CD8-positive, alpha-beta memory T cell (primary cell): ENCODE measurements at regions not wholly inside any gene's neighbourhood (a gene's known extent, or its start where the extent isn't known, plus 50 kb on each side); places are given as distances from the start of the nearest gene placed in this dataset.

Experiments
- CTCF ChIA-PET: fragments of 350-600 bp; sonication (Branson Sonifier 250); formaldehyde crosslinking; loops from one replicate; lab custom pipeline; 2021; ENCODE audit warnings: antibody characterized with exemption; lab: Charles Lee
- POLR2A ChIA-PET: fragments of 350-600 bp; sonication (Branson Sonifier 250); formaldehyde crosslinking; loops from one replicate; lab custom pipeline; 2021; ENCODE audit warnings: antibody characterized with exemption; lab: Charles Lee
- DNase-seq, 5 donors: peaks; one replicate each; pipeline versions ENCODE4 v3.0.0 to v3.0.0-alpha.2; 2020 to 2022; ENCODE audit warnings: mixed read lengths in 1 of 5
- H3K27ac ChIP-seq: one replicate; pipeline ENCODE4 v1.7.0; 2013; ENCODE audit warnings: low read depth, mild to moderate bottlenecking, low read length, moderate library complexity
- H3K27me3 ChIP-seq: 2 replicates; pipeline ENCODE4 v1.7.0; 2013; ENCODE audit warnings: low read length, mild to moderate bottlenecking; ENCODE audit not compliant: insufficient read depth, poor library complexity, severe bottlenecking
- H3K36me3 ChIP-seq: 2 replicates; pipeline ENCODE4 v1.7.0; 2013; ENCODE audit warnings: mild to moderate bottlenecking, low read length, moderate library complexity; ENCODE audit not compliant: insufficient read depth
- H3K4me1 ChIP-seq: 2 replicates; pipeline ENCODE4 v1.7.0; 2013; ENCODE audit warnings: mild to moderate bottlenecking, low read length, moderate library complexity; ENCODE audit not compliant: insufficient read depth
- H3K4me3 ChIP-seq: 2 replicates; pipeline ENCODE4 v1.7.0; 2013; ENCODE audit warnings: mild to moderate bottlenecking, low read length
- H3K9me3 ChIP-seq: 2 replicates; pipeline ENCODE4 v1.7.0; 2013; ENCODE audit warnings: mild to moderate bottlenecking, low read length
- H3K27ac Mint-ChIP-seq, 8 donors: one replicate each; pipeline ENCODE4 v1.8.0; 2020 to 2021; ENCODE audit warnings: mixed read lengths in 8 of 8, mild to moderate bottlenecking in 6 of 8, inconsistent platforms in 3 of 8, moderate library complexity in 3 of 8
- H3K27me3 Mint-ChIP-seq, 2 donors: one replicate each; pipeline ENCODE4 v1.8.0; 2020 to 2021; ENCODE audit warnings: mixed read lengths in 2 of 2, mild to moderate bottlenecking in 1 of 2, moderate library complexity in 1 of 2
- H3K36me3 Mint-ChIP-seq, 3 donors: one replicate each; pipeline ENCODE4 v1.8.0; 2020 to 2021; ENCODE audit warnings: mixed read lengths in 3 of 3, inconsistent platforms in 1 of 3, mild to moderate bottlenecking in 1 of 3
- H3K4me1 Mint-ChIP-seq, 3 donors: one replicate each; pipeline ENCODE4 v1.8.0; 2020 to 2021; ENCODE audit warnings: mixed read lengths in 3 of 3, inconsistent platforms in 1 of 3, mild to moderate bottlenecking in 1 of 3
- H3K4me3 Mint-ChIP-seq, 7 donors: one replicate each; pipeline ENCODE4 v1.8.0; 2020 to 2021; ENCODE audit warnings: mixed read lengths in 7 of 7, mild to moderate bottlenecking in 6 of 7, moderate library complexity in 4 of 7, inconsistent platforms in 2 of 7
- H3K9me3 Mint-ChIP-seq, 5 donors: one replicate each; pipeline ENCODE4 v1.8.0; 2020 to 2022; ENCODE audit warnings: mixed read lengths in 5 of 5, mild to moderate bottlenecking in 3 of 5, moderate library complexity in 2 of 5, inconsistent platforms in 1 of 5

- Mint-ChIP-seq H3K27me3 (no peaks in the 10 kb centered on the region), H3K4me3 (no peak overlapping the region), H3K36me3 (no peaks in the 10 kb centered on the region), H3K9me3 (peaks cover 0 to 6% (median 3%) of the 10 kb centered on the region in 5 donors), H3K27ac (no peak overlapping the region), H3K4me1 (no peaks in the 10 kb centered on the region)
- ChIA-PET CTCF (no interaction called here), POLR2A (no interaction called here)
- no peaks in the 10 kb centered on the region for H3K36me3 ChIP-seq
- no peaks in the 10 kb centered on the region for H3K9me3 ChIP-seq
- H3K4me3 ChIP-seq: no peak overlapping the region
- DNase-seq: no peak
- H3K4me1 ChIP-seq: no peaks in the 10 kb centered on the region
- no peaks in the 10 kb centered on the region for H3K27me3 ChIP-seq
- H3K27ac ChIP-seq: no peak overlapping the region
Observed at GRCh38 chr11:131254254-131254653, 116.2 kb upstream of the NTM start.

GRCh38 chr11:131274233-131274632, 96.2 kb upstream of the NTM start:
- H3K27ac ChIP-seq: no peak overlapping the region
- CTCF ChIA-PET: no interaction called here
- H3K9me3 ChIP-seq: no peaks in the 10 kb centered on the region
- H3K4me3 Mint-ChIP-seq: no peak overlapping the region
- POLR2A ChIA-PET: no interaction called here
- no peaks in the 10 kb centered on the region for H3K27me3 ChIP-seq
- no peaks in the 10 kb centered on the region for H3K4me1 Mint-ChIP-seq
- no peak overlapping the region for H3K4me3 ChIP-seq
- H3K9me3 Mint-ChIP-seq: peaks cover 2 to 14% (median 8%) of the 10 kb centered on the region in 5 donors
- no peaks in the 10 kb centered on the region for H3K36me3 ChIP-seq
- no peaks in the 10 kb centered on the region for H3K36me3 Mint-ChIP-seq
- H3K27ac Mint-ChIP-seq: no peak overlapping the region
- no peaks in the 10 kb centered on the region for H3K4me1 ChIP-seq
- no peak for DNase-seq
- H3K27me3 Mint-ChIP-seq: no peaks in the 10 kb centered on the region

GRCh38 chr11:131275580-131275979, 94.8 kb upstream of the NTM start:
- no peak overlapping the region for H3K27ac Mint-ChIP-seq
- H3K4me1 ChIP-seq: no peaks in the 10 kb centered on the region
- no peak overlapping the region for H3K4me3 ChIP-seq
- no peaks in the 10 kb centered on the region for H3K27me3 Mint-ChIP-seq
- H3K36me3 Mint-ChIP-seq: no peaks in the 10 kb centered on the region
- no peak for DNase-seq
- no peaks in the 10 kb centered on the region for H3K36me3 ChIP-seq
- no peaks in the 10 kb centered on the region for H3K4me1 Mint-ChIP-seq
- peaks cover 0 to 14% (median 4%) of the 10 kb centered on the region in 5 donors for H3K9me3 Mint-ChIP-seq
- no peaks in the 10 kb centered on the region for H3K27me3 ChIP-seq
- ChIA-PET POLR2A (no interaction called here), CTCF (no interaction called here)
- H3K27ac ChIP-seq: no peak overlapping the region
- no peak overlapping the region for H3K4me3 Mint-ChIP-seq
- H3K9me3 ChIP-seq: no peaks in the 10 kb centered on the region

DNA sequence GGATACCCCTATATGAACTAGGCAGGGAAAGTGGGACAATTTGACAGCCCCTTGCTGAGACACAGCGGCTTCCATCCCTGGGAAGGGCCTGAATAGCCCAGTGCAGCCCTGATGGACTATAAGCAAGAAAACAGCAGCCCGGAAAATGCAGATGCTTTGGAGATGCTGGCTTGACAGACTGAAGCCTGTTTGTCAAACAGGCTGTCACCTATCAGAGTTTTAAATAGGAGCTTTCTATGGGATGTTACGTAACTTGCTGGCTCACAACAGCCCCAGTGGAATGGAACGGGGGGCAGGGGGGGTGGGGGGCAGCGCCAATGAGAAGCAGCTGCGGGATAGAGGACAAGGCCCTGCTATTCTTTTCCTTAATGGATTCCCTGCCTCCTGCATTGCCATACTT, 91.9 kb upstream of the NTM start:
- no peaks in the 10 kb centered on the region for H3K36me3 Mint-ChIP-seq
- Histone ChIP-seq H3K9me3 (no peaks in the 10 kb centered on the region), H3K27ac (no peak overlapping the region), H3K4me3 (no peak overlapping the region), H3K36me3 (no peaks in the 10 kb centered on the region), H3K4me1 (no peaks in the 10 kb centered on the region), H3K27me3 (no peaks in the 10 kb centered on the region)
- ChIA-PET CTCF (no interaction called here), POLR2A (no interaction called here)
- no peak overlapping the region for H3K4me3 Mint-ChIP-seq
- no peak for DNase-seq
- H3K9me3 Mint-ChIP-seq: peaks cover 0 to 4% (median 2%) of the 10 kb centered on the region in 5 donors
- H3K4me1 Mint-ChIP-seq: no peaks in the 10 kb centered on the region
- H3K27ac Mint-ChIP-seq: no peak overlapping the region
- H3K27me3 Mint-ChIP-seq: no peaks in the 10 kb centered on the region

- CTCF ChIA-PET: no interaction called here
- Histone ChIP-seq H3K27me3 (no peaks in the 10 kb centered on the region), H3K4me3 (no peak overlapping the region), H3K4me1 (no peaks in the 10 kb centered on the region), H3K36me3 (no peaks in the 10 kb centered on the region), H3K9me3 (no peaks in the 10 kb centered on the region), H3K27ac (no peak overlapping the region)
- no peak overlapping the region for H3K4me3 Mint-ChIP-seq
- H3K27ac Mint-ChIP-seq: no peak overlapping the region
- peaks cover 0 to 2% (median 0%) of the 10 kb centered on the region in 5 donors for H3K9me3 Mint-ChIP-seq
- no peaks in the 10 kb centered on the region for H3K27me3 Mint-ChIP-seq
- no peaks in the 10 kb centered on the region for H3K36me3 Mint-ChIP-seq
- no peak for DNase-seq
- H3K4me1 Mint-ChIP-seq: no peaks in the 10 kb centered on the region
- POLR2A ChIA-PET: no interaction called here
Observed at GRCh38 chr11:131279654-131280384, 90.6 kb upstream of the NTM start.

- Histone ChIP-seq H3K4me1 (no peaks in the 10 kb centered on the region), H3K27me3 (no peaks in the 10 kb centered on the region), H3K9me3 (no peaks in the 10 kb centered on the region), H3K4me3 (no peak overlapping the region), H3K36me3 (no peaks in the 10 kb centered on the region), H3K27ac (no peak overlapping the region)
- POLR2A ChIA-PET: no interaction called here
- Mint-ChIP-seq H3K27ac (no peak overlapping the region), H3K9me3 (peaks cover 0 to 2% (median 0%) of the 10 kb centered on the region in 5 donors), H3K36me3 (no peaks in the 10 kb centered on the region), H3K27me3 (no peaks in the 10 kb centered on the region), H3K4me3 (no peak overlapping the region), H3K4me1 (no peaks in the 10 kb centered on the region)
- no peak for DNase-seq
- CTCF ChIA-PET: no interaction called here
Observed at GRCh38 chr11:131281316-131281715, 89.1 kb upstream of the NTM start.

GRCh38 chr11:131284041-131284440, 86.4 kb upstream of the NTM start:
- Histone ChIP-seq H3K4me3 (no peak overlapping the region), H3K27ac (no peak overlapping the region), H3K27me3 (no peaks in the 10 kb centered on the region), H3K9me3 (no peaks in the 10 kb centered on the region), H3K4me1 (no peaks in the 10 kb centered on the region), H3K36me3 (no peaks in the 10 kb centered on the region)
- DNase-seq: no peak
- H3K27ac Mint-ChIP-seq: no peak overlapping the region
- ChIA-PET CTCF (no interaction called here), POLR2A (no interaction called here)
- H3K4me3 Mint-ChIP-seq: no peak overlapping the region
- H3K9me3 Mint-ChIP-seq: peaks cover 0 to 2% (median 0%) of the 10 kb centered on the region in 5 donors
- H3K27me3 Mint-ChIP-seq: no peaks in the 10 kb centered on the region
- no peaks in the 10 kb centered on the region for H3K4me1 Mint-ChIP-seq
- H3K36me3 Mint-ChIP-seq: no peaks in the 10 kb centered on the region

GRCh38 chr11:131288521-131289091, 81.8 kb upstream of the NTM start:
- POLR2A ChIA-PET: no interaction called here
- Histone ChIP-seq H3K36me3 (no peaks in the 10 kb centered on the region), H3K4me3 (no peak overlapping the region), H3K9me3 (no peaks in the 10 kb centered on the region), H3K27ac (no peak overlapping the region), H3K4me1 (no peaks in the 10 kb centered on the region), H3K27me3 (no peaks in the 10 kb centered on the region)
- no peak for DNase-seq
- Mint-ChIP-seq H3K9me3 (peaks cover 0 to 7% (median 2%) of the 10 kb centered on the region in 5 donors), H3K27ac (no peak overlapping the region), H3K4me1 (no peaks in the 10 kb centered on the region), H3K36me3 (no peaks in the 10 kb centered on the region), H3K4me3 (no peak overlapping the region), H3K27me3 (no peaks in the 10 kb centered on the region)
- CTCF ChIA-PET: no interaction called here
